ENCODE measurements at regions not wholly inside any gene's neighbourhood (a gene's known extent, or its start where the extent isn't known, plus 50 kb on each side); places are given as distances from the start of the nearest gene placed in this dataset.

DNA sequence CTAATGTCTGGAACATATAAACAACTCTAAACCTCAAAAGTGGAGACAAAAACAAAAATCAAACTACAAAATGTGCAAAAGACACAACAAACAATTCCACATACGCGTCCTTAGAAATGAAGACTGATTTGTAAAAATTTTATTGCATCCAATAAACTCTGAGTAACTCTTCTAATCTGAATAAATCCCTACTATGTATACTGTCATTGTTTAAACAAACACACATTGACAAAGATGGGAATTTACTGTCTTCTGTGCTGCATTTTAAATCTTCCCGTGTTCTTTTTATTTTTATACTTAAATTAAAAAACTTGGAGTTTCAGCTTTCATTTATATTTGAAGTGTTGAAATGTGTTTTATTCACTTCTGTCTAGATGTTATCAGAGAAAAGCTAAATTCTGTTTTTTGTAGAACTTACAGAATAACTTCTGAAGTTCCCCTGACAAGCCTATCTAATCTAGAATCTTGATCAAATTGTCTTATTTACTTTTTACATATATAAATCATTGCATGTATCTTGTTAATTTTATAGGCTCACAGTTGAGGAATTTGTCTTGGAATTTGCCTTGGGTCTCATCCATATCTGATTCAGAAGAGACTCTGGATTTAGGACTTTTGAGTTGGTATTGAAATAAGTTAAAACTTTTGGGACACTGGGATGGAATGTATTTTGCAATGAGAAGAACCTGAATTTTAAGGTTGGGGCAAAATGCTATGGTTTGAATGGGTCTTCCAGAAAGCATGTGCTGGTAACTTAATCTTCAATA is 2064.4 kb upstream of the C9orf72 start:
- Histone ChIP-seq H3K4me2 (ENCODE audit: insufficient read depth, low read length) (no peak overlapping the region), H3K27me3 (ENCODE audit: control insufficient read depth in 2 of 2, insufficient read depth in 2 of 2, low read length in 2 of 2) (no peaks in the 10 kb centered on the region), H3K4me3 (replicated peaks in 1 of 3; ENCODE audit: insufficient read depth in 1 of 3, low read depth in 1 of 3, low read length in 3 of 3) (no peak overlapping the region), H3K9me1 (replicated peaks; ENCODE audit: control insufficient read depth, extremely low read depth, insufficient read depth, low read length) (no peaks in the 10 kb centered on the region), H3K36me3 (ENCODE audit: control insufficient read depth in 2 of 2, extremely low read depth in 1 of 2, insufficient read depth in 2 of 2, low read length in 2 of 2) (no peaks in the 10 kb centered on the region), H4K20me1 (replicated peaks; ENCODE audit: control insufficient read depth, extremely low read depth, insufficient read depth, low read length) (no peaks in the 10 kb centered on the region), H3K9ac (replicated peaks; ENCODE audit: extremely low read depth, insufficient read depth, low read length) (no peak overlapping the region), H2AFZ (ENCODE audit: low read depth, low read length) (no peak overlapping the region), H3K4me1 (ENCODE audit: control insufficient read depth, extremely low read depth, insufficient read depth, low read length) (no peaks in the 10 kb centered on the region), H3K79me2 (ENCODE audit: control insufficient read depth, insufficient read depth, low read length) (no peaks in the 10 kb centered on the region), H3K9me3 (replicated peaks; ENCODE audit: control insufficient read depth, insufficient read depth, low read length) (peaks cover 5% of the 10 kb centered on the region), H3K27ac (ENCODE audit: insufficient read depth, low read depth, low read length) (no peak overlapping the region)
- CTCF ChIA-PET, result no interaction called here
- dilution Hi-C loops (cut with MboI; ENCODE audit: extremely low pct_ligation_motif_present, low sequenced_read_pairs) (no loop called here), intact Hi-C loops (cut with micrococcal nuclease) (no loop called here)
- no TSS peak for BruUV-seq (replicated peaks)
- FAIRE-seq (no peak), DNase-seq (ENCODE audit: low read depth, low spot score) (no peak)
- TF ChIP-seq POLR2AphosphoS5 (IDR thresholded peaks at IDR 0.05; ENCODE audit: insufficient read depth, low read depth, low read length) (no peak), POLR2A (IDR thresholded peaks at IDR 0.05; ENCODE audit: low read depth, low read length) (no peak), GATA2 (IDR thresholded peaks at IDR 0.05; ENCODE audit: insufficient read depth, insufficient read length, low read depth, low read length) (no peak), JUN (IDR thresholded peaks at IDR 0.05; ENCODE audit: borderline replicate concordance, insufficient read depth, insufficient read length, low read depth) (no peak), FOS (IDR thresholded peaks at IDR 0.05; ENCODE audit: borderline replicate concordance, insufficient read depth, low read length) (no peak), MYC (IDR thresholded peaks at IDR 0.05; ENCODE audit: low read depth, low read length) (no peak), EZH2 (IDR thresholded peaks at IDR 0.05; ENCODE audit: borderline replicate concordance, low read depth, low read length, severe bottlenecking) (no peak)
- TF ChIP-seq, protein P1, sequence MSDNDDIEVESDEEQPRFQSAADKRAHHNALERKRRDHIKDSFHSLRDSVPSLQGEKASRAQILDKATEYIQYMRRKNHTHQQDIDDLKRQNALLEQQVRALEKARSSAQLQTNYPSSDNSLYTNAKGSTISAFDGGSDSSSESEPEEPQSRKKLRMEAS (IDR thresholded peaks at IDR 0.05; ENCODE audit: insufficient read depth, insufficient read length), result no peak
- TF ChIP-seq, protein P2, sequence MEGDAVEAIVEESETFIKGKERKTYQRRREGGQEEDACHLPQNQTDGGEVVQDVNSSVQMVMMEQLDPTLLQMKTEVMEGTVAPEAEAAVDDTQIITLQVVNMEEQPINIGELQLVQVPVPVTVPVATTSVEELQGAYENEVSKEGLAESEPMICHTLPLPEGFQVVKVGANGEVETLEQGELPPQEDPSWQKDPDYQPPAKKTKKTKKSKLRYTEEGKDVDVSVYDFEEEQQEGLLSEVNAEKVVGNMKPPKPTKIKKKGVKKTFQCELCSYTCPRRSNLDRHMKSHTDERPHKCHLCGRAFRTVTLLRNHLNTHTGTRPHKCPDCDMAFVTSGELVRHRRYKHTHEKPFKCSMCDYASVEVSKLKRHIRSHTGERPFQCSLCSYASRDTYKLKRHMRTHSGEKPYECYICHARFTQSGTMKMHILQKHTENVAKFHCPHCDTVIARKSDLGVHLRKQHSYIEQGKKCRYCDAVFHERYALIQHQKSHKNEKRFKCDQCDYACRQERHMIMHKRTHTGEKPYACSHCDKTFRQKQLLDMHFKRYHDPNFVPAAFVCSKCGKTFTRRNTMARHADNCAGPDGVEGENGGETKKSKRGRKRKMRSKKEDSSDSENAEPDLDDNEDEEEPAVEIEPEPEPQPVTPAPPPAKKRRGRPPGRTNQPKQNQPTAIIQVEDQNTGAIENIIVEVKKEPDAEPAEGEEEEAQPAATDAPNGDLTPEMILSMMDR (IDR thresholded peaks at IDR 0.05; ENCODE audit: extremely low read depth in 1 of 2, insufficient read depth in 1 of 2, low read depth in 1 of 2, low read length in 2 of 2), result no peak
- POLR2A ChIA-PET, result no interaction called here
